B cell (primary cell): ENCODE measurements at regions not wholly inside any gene's neighbourhood (a gene's known extent, or its start where the extent isn't known, plus 50 kb on each side); places are given as distances from the start of the nearest gene placed in this dataset.

Experiments
- ATAC-seq: fragments of 200-7000 bp; cut with Tn5 transposase; one replicate; pipeline ENCODE4 v1.10.0; 2021; ENCODE audit warnings: low read depth, mild to moderate bottlenecking, moderate number of reproducible peaks, moderate library complexity
- CTCF ChIA-PET: fragments of 350-600 bp; sonication (Branson Sonifier 250); formaldehyde crosslinking; loops from one replicate; lab custom pipeline; 2021; ENCODE audit warnings: antibody characterized with exemption, inconsistent platforms; lab: Charles Lee
- POLR2A ChIA-PET: fragments of 350-600 bp; sonication (Branson Sonifier 250); formaldehyde crosslinking; loops from one replicate; lab custom pipeline; 2021; ENCODE audit warnings: antibody characterized with exemption; lab: Charles Lee
- DNase-seq: peaks from one replicate; pipeline ENCODE4 v3.0.0; 2013
- H2AFZ ChIP-seq: 2 replicates; pipeline ENCODE4 v1.6.1; 2012; ENCODE audit warnings: mild to moderate bottlenecking, low read depth, low read length; ENCODE audit not compliant: insufficient read depth, poor library complexity, severe bottlenecking
- H3K27ac ChIP-seq, 2 donors: 1 replicate in 1 of 2; 2 replicates in 1 of 2; pipeline ENCODE4 v1.5.1; 2012 to 2013; ENCODE audit warnings: low read length in 2 of 2, mild to moderate bottlenecking in 2 of 2, moderate library complexity in 1 of 2
- H3K27me3 ChIP-seq, 4 experiments: fragments of 200-600 bp in 1 of 4; sonication (generic) in 1 of 4; replicated peaks in 1 of 4; 1 replicate in 2 of 4; 2 replicates in 2 of 4; pipeline versions ENCODE4 v1.6.1 to v1.7.0; 2013 to 2016; ENCODE audit warnings: low read length in 3 of 4, mild to moderate bottlenecking in 2 of 4, mixed read lengths in 1 of 4, moderate library complexity in 1 of 4; ENCODE audit not compliant: insufficient read depth in 4 of 4, control insufficient read depth in 3 of 4; ENCODE audit errors: control extremely low read depth in 1 of 4
- H3K36me3 ChIP-seq, 2 experiments: replicated peaks in 1 of 2; 1 replicate in 1 of 2; 2 replicates in 1 of 2; pipeline versions ENCODE4 v1.6.1 to v1.7.1; 2013; ENCODE audit warnings: low read length in 1 of 2; ENCODE audit not compliant: insufficient read depth in 2 of 2, control insufficient read depth in 1 of 2; ENCODE audit errors: control extremely low read depth in 1 of 2, extremely low read depth in 1 of 2
- H3K4me1 ChIP-seq, 2 donors: fragments of 200-600 bp in 1 of 2; sonication (generic) in 1 of 2; 1 replicate in 1 of 2; 2 replicates in 1 of 2; pipeline versions ENCODE4 v1.5.1 to v1.6.1; 2013 to 2017; ENCODE audit warnings: low read length in 2 of 2; ENCODE audit not compliant: control insufficient read depth in 2 of 2, insufficient read depth in 2 of 2
- H3K4me2 ChIP-seq: replicated peaks from 2 replicates; pipeline ENCODE3; 2012; ENCODE audit warnings: mild to moderate bottlenecking, low read depth, low read length; ENCODE audit not compliant: poor library complexity, severe bottlenecking
- H3K4me3 ChIP-seq, 5 experiments: fragments of 200-600 bp in 1 of 5; sonication (generic) in 1 of 5; 1 replicate in 3 of 5; 2 replicates in 2 of 5; pipeline versions ENCODE4 v1.5.1 to v1.7.0; 2011 to 2016; ENCODE audit warnings: low read length in 4 of 5, mild to moderate bottlenecking in 4 of 5, low read depth in 2 of 5, control low read depth in 1 of 5, moderate library complexity in 1 of 5; ENCODE audit not compliant: insufficient read depth in 1 of 5; ENCODE audit errors: control extremely low read depth in 1 of 5, extremely low read depth in 1 of 5
- H3K79me2 ChIP-seq: fragments of 200-600 bp; sonication (generic); one replicate; pipeline ENCODE4 v1.6.0; 2016; ENCODE audit warnings: low read length; ENCODE audit not compliant: control insufficient read depth, insufficient read depth
- H3K9ac ChIP-seq: fragments of 200-600 bp; sonication (generic); 2 replicates; pipeline ENCODE4 v1.6.1; 2017; ENCODE audit warnings: mild to moderate bottlenecking, low read length, moderate library complexity
- H3K9me3 ChIP-seq, 3 donors: one replicate each; pipeline versions ENCODE4 v1.6.1 to v1.7.1; 2013; ENCODE audit warnings: low read length in 2 of 3; ENCODE audit not compliant: control insufficient read depth in 2 of 3, insufficient read depth in 1 of 3; ENCODE audit errors: control extremely low read depth in 1 of 3
- H4K20me1 ChIP-seq: 2 replicates; pipeline ENCODE4 v1.6.0; 2012; ENCODE audit warnings: mild to moderate bottlenecking, low read length; ENCODE audit not compliant: insufficient read depth, control insufficient read depth, poor library complexity, severe bottlenecking
- H3K27ac Mint-ChIP-seq: one replicate; pipeline ENCODE4 v1.8.0; 2021; ENCODE audit warnings: mixed read lengths
- H3K27me3 Mint-ChIP-seq: one replicate; pipeline ENCODE4 v1.8.0; 2021; ENCODE audit warnings: mixed read lengths
- H3K4me1 Mint-ChIP-seq: one replicate; pipeline ENCODE4 v1.8.0; 2021; ENCODE audit warnings: mixed read lengths
- H3K4me3 Mint-ChIP-seq: one replicate; pipeline ENCODE4 v1.8.0; 2021; ENCODE audit warnings: mixed read lengths
- H3K9me3 Mint-ChIP-seq: one replicate; pipeline ENCODE4 v1.8.0; 2022; ENCODE audit warnings: mixed read lengths; ENCODE audit not compliant: insufficient read depth
- EZH2 ChIP-seq: IDR thresholded peaks from 2 replicates; pipeline ENCODE4 v1.6.1; 2012; ENCODE audit warnings: borderline replicate concordance, low read depth, mild to moderate bottlenecking, moderate library complexity, low read length; ENCODE audit not compliant: insufficient read depth, poor library complexity, severe bottlenecking
- WGBS: methylation state at CpG from one replicate; pipeline ENCODE4 v1.1.5; 2013; ENCODE audit warnings: missing lambda C conversion rate; ENCODE audit not compliant: insufficient coverage; 5-methylcytosine and 5-hydroxymethylcytosine counted together
- intact Hi-C: fragments of 100-400 bp; cut with micrococcal nuclease; formaldehyde crosslinking; loops from one replicate; pipeline ENCODE4 v1.10.0; 2022
- TF ChIP-seq, protein P1 (sequence below): fragments of 200-600 bp; IDR thresholded peaks from one replicate; pipeline ENCODE4 v1.8.0; 2022; ENCODE audit warnings: antibody characterized with exemption, mild to moderate bottlenecking

DNA sequence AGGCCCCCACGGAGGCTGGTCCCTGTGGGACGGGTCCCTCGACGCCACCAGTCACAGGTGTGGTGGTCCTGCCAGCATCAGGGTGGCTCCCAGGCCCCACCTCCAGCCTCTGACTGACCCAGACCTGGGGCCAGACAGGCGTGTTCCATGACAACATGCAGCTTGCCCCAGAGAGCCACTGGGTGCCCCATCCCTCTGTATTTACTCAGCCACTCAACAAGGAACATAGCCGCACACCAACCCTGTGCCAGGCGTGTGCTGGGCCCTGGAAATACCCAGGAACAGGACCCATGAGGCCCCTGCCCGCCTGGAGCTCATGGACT is 65.4 kb downstream of the MATN1 start:
- H3K27me3 Mint-ChIP-seq: peaks cover 5% of the 10 kb centered on the region
- Histone ChIP-seq H3K79me2 (no peaks in the 10 kb centered on the region), H3K27ac (no peak overlapping the region), H3K4me3 (no peak overlapping the region), H3K4me2 (no peak overlapping the region), H3K9me3 (peaks cover 0 to 16% (median 0%) of the 10 kb centered on the region in 3 donors), H4K20me1 (no peaks in the 10 kb centered on the region), H3K4me1 (no peaks in the 10 kb centered on the region), H3K27me3 (peaks cover 0 to 9% (median 0%) of the 10 kb centered on the region in 4 experiments), H3K36me3 (no peaks in the 10 kb centered on the region), H2AFZ (no peak overlapping the region), H3K9ac (no peak overlapping the region)
- POLR2A ChIA-PET: no interaction called here
- no peak for ATAC-seq
- H3K4me3 Mint-ChIP-seq: no peak overlapping the region
- no peak for TF ChIP-seq EZH2
- TF ChIP-seq, protein P1, sequence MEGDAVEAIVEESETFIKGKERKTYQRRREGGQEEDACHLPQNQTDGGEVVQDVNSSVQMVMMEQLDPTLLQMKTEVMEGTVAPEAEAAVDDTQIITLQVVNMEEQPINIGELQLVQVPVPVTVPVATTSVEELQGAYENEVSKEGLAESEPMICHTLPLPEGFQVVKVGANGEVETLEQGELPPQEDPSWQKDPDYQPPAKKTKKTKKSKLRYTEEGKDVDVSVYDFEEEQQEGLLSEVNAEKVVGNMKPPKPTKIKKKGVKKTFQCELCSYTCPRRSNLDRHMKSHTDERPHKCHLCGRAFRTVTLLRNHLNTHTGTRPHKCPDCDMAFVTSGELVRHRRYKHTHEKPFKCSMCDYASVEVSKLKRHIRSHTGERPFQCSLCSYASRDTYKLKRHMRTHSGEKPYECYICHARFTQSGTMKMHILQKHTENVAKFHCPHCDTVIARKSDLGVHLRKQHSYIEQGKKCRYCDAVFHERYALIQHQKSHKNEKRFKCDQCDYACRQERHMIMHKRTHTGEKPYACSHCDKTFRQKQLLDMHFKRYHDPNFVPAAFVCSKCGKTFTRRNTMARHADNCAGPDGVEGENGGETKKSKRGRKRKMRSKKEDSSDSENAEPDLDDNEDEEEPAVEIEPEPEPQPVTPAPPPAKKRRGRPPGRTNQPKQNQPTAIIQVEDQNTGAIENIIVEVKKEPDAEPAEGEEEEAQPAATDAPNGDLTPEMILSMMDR: no peak
- H3K4me1 Mint-ChIP-seq: no peaks in the 10 kb centered on the region
- H3K9me3 Mint-ChIP-seq: no peaks in the 10 kb centered on the region
- WGBS: 78% methylated on average over 5 of the region's 8 CpGs
- no peak overlapping the region for H3K27ac Mint-ChIP-seq
- DNase-seq: no peak
- CTCF ChIA-PET: no interaction called here
- intact Hi-C loops: no loop called here

DNA sequence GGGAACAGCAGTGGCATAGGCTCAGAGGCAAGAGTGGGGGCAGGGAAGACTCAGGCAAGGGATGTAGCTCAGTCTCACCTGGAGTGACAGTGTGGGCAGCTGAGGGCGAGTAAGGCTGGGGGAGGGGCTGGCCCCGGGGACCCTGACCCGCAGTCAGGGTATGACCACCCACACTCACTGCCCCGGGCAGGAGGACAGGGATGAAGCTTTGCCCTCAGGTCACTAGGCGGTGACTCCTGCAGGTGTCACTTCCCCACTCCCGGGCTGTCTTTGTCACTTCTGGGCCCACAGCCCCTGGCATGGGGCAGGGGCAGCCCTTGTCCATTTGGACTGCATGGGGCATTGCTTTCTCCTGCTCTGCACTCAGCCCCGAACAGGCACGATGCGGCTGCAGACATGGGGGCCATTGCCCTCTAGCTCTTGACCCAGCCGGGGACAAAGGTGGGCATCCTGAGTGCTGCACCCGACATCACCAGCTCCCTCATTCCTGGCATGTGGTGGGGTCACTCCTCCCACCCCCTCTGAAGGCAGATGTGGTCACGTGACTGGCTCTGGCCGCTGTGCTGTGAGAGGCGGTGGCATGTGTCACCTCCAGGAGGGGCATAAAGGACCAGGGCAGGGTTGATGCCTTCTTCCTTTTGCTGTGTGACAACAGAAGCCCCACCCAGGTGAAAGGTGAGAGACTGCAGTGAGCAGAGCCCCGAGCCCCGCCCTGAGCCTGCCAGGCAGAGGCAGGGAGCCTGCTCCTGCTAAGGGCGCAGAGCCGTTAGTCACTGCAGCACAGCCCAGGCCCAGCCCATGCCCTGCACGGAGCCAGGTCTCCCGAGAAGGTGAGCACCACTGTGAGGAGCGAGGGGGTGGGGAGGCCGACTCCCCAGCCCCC is 66.0 kb downstream of the MATN1 start:
- TF ChIP-seq EZH2: no peak
- TF ChIP-seq, protein P1: no peak
- CTCF ChIA-PET: no interaction called here
- Histone ChIP-seq H4K20me1 (no peaks in the 10 kb centered on the region), H3K4me2 (no peak overlapping the region), H3K27ac (no peak overlapping the region), H2AFZ (no peak overlapping the region), H3K4me3 (no peak overlapping the region), H3K27me3 (peaks cover 0 to 9% (median 0%) of the 10 kb centered on the region in 4 experiments), H3K9ac (no peak overlapping the region), H3K36me3 (no peaks in the 10 kb centered on the region), H3K9me3 (peaks cover 0 to 16% (median 0%) of the 10 kb centered on the region in 3 donors), H3K79me2 (no peaks in the 10 kb centered on the region), H3K4me1 (no peaks in the 10 kb centered on the region)
- Mint-ChIP-seq H3K4me1 (no peaks in the 10 kb centered on the region), H3K27me3 (peaks cover 7% of the 10 kb centered on the region), H3K4me3 (no peak overlapping the region), H3K9me3 (no peaks in the 10 kb centered on the region), H3K27ac (no peak overlapping the region)
- no peak for ATAC-seq
- no peak for DNase-seq
- WGBS: 74% methylated on average over 22 of the region's 22 CpGs
- POLR2A ChIA-PET: no interaction called here
- intact Hi-C loops: no loop called here
